ENCODE measurements at regions not wholly inside any gene's neighbourhood (a gene's known extent, or its start where the extent isn't known, plus 50 kb on each side); places are given as distances from the start of the nearest gene placed in this dataset.

- no peak for TF ChIP-seq CTCF (IDR thresholded peaks at IDR 0.05)
- TF ChIP-seq EP300 (IDR thresholded peaks at IDR 0.05): no peak
- no peak for TF ChIP-seq POLR2A (IDR thresholded peaks at IDR 0.05; ENCODE audit: low read depth)
- no peak for TF ChIP-seq POLR2AphosphoS5 (IDR thresholded peaks at IDR 0.05)
Measured at GRCh38 chr7:124330731-124331407, 298.0 kb upstream of the TMEM229A start.
